MM.1S (cell line): ENCODE measurements at regions not wholly inside any gene's neighbourhood (a gene's known extent, or its start where the extent isn't known, plus 50 kb on each side); places are given as distances from the start of the nearest gene placed in this dataset.

ENCODE experiments used
- DNase-seq: peaks from one replicate; pipeline ENCODE4 v3.0.0-alpha.2; 2015
- H2AFZ ChIP-seq: fragments of 300-600 bp; sonication (generic); 2 replicates; pipeline ENCODE4 v1.6.0; 2016; ENCODE audit warnings: antibody characterized with exemption, low read length
- H3F3A ChIP-seq: fragments of 300-600 bp; sonication (generic); 2 replicates; pipeline ENCODE4 v1.6.1; 2016; ENCODE audit warnings: mild to moderate bottlenecking, antibody characterized with exemption, low read length, moderate library complexity, mixed read lengths; ENCODE audit not compliant: insufficient read depth
- H3K27ac ChIP-seq: fragments of 300-600 bp; sonication (generic); 2 replicates; pipeline ENCODE4 v1.5.1; 2016; ENCODE audit warnings: mild to moderate bottlenecking, low read length
- H3K27me3 ChIP-seq: fragments of 300-600 bp; sonication (generic); replicated peaks from 2 replicates; pipeline ENCODE4 v1.6.0; 2016; ENCODE audit warnings: low read length; ENCODE audit not compliant: insufficient read depth
- H3K36me3 ChIP-seq: fragments of 300-600 bp; sonication (generic); replicated peaks from 2 replicates; pipeline ENCODE4 v1.6.1; 2016; ENCODE audit warnings: mild to moderate bottlenecking, low read length, mixed read lengths; ENCODE audit not compliant: insufficient read depth
- H3K4me1 ChIP-seq: fragments of 300-600 bp; sonication (generic); 2 replicates; pipeline ENCODE4 v1.6.1; 2016; ENCODE audit warnings: low read length, mixed read lengths
- H3K4me2 ChIP-seq: fragments of 300-600 bp; sonication (generic); 2 replicates; pipeline ENCODE4 v1.6.0; 2016; ENCODE audit warnings: low read depth, low read length
- H3K4me3 ChIP-seq: fragments of 300-600 bp; sonication (generic); 2 replicates; pipeline ENCODE4 v1.5.1; 2016; ENCODE audit warnings: low read length, mixed read lengths
- H3K79me2 ChIP-seq: fragments of 300-600 bp; sonication (generic); 2 replicates; pipeline ENCODE4 v1.6.1; 2016; ENCODE audit warnings: mixed run types, low read length, mixed read lengths
- H3K9ac ChIP-seq: fragments of 300-600 bp; sonication (generic); 2 replicates; pipeline ENCODE4 v1.6.1; 2016; ENCODE audit warnings: low read length, mixed read lengths
- H3K9me2 ChIP-seq: fragments of 300-600 bp; sonication (generic); replicated peaks from 2 replicates; pipeline ENCODE4 v1.6.1; 2016; ENCODE audit warnings: mild to moderate bottlenecking, low read length, mixed read lengths; ENCODE audit not compliant: insufficient read depth
- H3K9me3 ChIP-seq: fragments of 300-600 bp; sonication (generic); replicated peaks from 2 replicates; pipeline ENCODE4 v1.6.1; 2016; ENCODE audit warnings: mild to moderate bottlenecking, low read length, mixed read lengths; ENCODE audit not compliant: insufficient read depth
- H4K20me1 ChIP-seq: fragments of 300-600 bp; sonication (generic); 2 replicates; pipeline ENCODE4 v1.6.1; 2016; ENCODE audit warnings: mild to moderate bottlenecking, low read length, moderate library complexity, mixed read lengths; ENCODE audit not compliant: insufficient read depth
- CTCF ChIP-seq: fragments of 300-600 bp; sonication (generic); IDR thresholded peaks from 2 replicates; pipeline ENCODE4 v1.5.1; 2016; ENCODE audit warnings: antibody characterized with exemption, low read length, mixed read lengths
- EZH2 ChIP-seq: fragments of 300-600 bp; sonication (generic); optimal IDR thresholded peaks from 2 replicates; pipeline ENCODE3; 2017; ENCODE audit warnings: low read depth, mild to moderate bottlenecking, antibody characterized with exemption, low read length, mixed read lengths
- EZH2phosphoT487 ChIP-seq: fragments of 300-600 bp; sonication (generic); IDR thresholded peaks from 2 replicates; pipeline ENCODE4 v1.6.1; 2018; ENCODE audit warnings: antibody characterized with exemption, low read length

DNA sequence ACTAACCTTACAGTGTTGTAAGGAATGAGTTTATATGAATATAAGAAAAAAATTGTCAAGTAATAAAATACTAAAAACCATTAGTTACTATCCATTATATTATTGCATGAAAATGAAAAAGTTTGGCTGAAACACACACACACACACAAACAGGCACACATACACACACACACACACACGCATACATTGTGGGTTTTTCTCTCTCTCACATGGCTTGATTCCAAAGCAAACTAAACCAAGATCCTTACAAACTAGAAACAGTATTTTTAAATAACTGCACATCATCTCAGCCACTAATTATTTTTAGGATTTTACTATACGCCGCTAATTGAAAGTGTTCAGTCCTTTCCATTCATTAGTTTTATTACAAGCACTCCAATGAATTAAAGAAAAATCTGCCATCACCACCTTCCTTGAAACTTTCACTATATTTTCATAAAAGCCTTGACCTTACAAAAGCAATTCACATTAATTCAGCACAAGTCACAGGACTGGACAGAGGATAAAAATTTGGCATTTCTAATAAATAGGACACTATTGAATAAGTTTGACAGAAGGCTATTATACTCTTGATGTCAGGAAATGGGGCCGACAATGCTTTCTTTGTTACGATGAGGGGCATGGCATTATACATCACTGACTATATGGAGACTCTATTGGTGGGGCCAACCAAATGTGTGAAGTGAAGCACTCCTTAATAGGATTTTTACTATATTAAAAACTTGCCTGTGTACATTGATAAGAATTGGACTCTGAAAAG is 187.0 kb upstream of the ESRRG start:
- H3K36me3 ChIP-seq = no peaks in the 10 kb centered on the region
- H4K20me1 ChIP-seq = no peaks in the 10 kb centered on the region
- no peak for TF ChIP-seq EZH2phosphoT487
- TF ChIP-seq CTCF = no peak
- TF ChIP-seq EZH2 = no peak
- no peak overlapping the region for H3K9ac ChIP-seq
- H3K4me3 ChIP-seq = no peak overlapping the region
- no peak overlapping the region for H2AFZ ChIP-seq
- H3K27me3 ChIP-seq = no peaks in the 10 kb centered on the region
- no peaks in the 10 kb centered on the region for H3F3A ChIP-seq
- H3K27ac ChIP-seq = no peak overlapping the region
- H3K9me2 ChIP-seq = no peaks in the 10 kb centered on the region
- no peak for DNase-seq
- H3K79me2 ChIP-seq = no peaks in the 10 kb centered on the region
- no peaks in the 10 kb centered on the region for H3K9me3 ChIP-seq
- no peak overlapping the region for H3K4me2 ChIP-seq
- no peaks in the 10 kb centered on the region for H3K4me1 ChIP-seq

DNA sequence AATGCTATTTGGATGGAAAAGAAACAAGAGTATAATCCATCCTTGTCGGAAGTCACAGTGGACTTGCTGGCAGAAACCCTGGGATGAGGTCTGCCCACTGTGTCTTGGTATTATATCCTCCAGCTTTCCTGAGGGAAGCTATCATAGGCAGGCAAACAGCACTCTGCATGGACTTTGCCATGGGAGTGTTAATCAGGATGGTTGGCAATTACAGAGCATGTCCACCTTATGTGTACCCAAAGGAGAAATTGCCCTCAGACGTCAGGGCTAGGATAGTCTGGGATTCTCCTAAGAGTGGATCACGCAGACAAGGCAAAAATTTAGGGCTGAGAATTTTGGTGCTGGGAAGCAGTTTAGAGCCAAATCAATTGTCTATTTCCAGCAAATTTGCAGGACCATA is 184.9 kb upstream of the ESRRG start:
- Histone ChIP-seq H4K20me1 (no peaks in the 10 kb centered on the region), H3K27ac (no peak overlapping the region), H3K4me3 (no peak overlapping the region), H3K9ac (no peak overlapping the region), H3K9me3 (no peaks in the 10 kb centered on the region), H3F3A (no peaks in the 10 kb centered on the region), H3K4me2 (no peak overlapping the region), H3K27me3 (no peaks in the 10 kb centered on the region), H3K36me3 (no peaks in the 10 kb centered on the region), H3K4me1 (no peaks in the 10 kb centered on the region), H3K79me2 (no peaks in the 10 kb centered on the region), H2AFZ (no peak overlapping the region), H3K9me2 (no peaks in the 10 kb centered on the region)
- TF ChIP-seq CTCF = no peak
- TF ChIP-seq EZH2phosphoT487 = no peak
- TF ChIP-seq EZH2 = no peak
- no peak for DNase-seq

- no peak overlapping the region for H3K4me3 ChIP-seq
- H3K27ac ChIP-seq = no peak overlapping the region
- H4K20me1 ChIP-seq = no peaks in the 10 kb centered on the region
- no peaks in the 10 kb centered on the region for H3K36me3 ChIP-seq
- H3K4me2 ChIP-seq = no peak overlapping the region
- H3K27me3 ChIP-seq = no peaks in the 10 kb centered on the region
- H3K9me2 ChIP-seq = no peaks in the 10 kb centered on the region
- no peak overlapping the region for H2AFZ ChIP-seq
- H3F3A ChIP-seq = no peaks in the 10 kb centered on the region
- no peaks in the 10 kb centered on the region for H3K9me3 ChIP-seq
- no peak overlapping the region for H3K9ac ChIP-seq
- H3K79me2 ChIP-seq = no peaks in the 10 kb centered on the region
- TF ChIP-seq EZH2phosphoT487 (no peak), CTCF (no peak), EZH2 (no peak)
- DNase-seq = no peak
- no peaks in the 10 kb centered on the region for H3K4me1 ChIP-seq
Measured at GRCh38 chr1:216907100-216907499, 183.9 kb upstream of the ESRRG start.
